H9 (cell line): ENCODE measurements at regions not wholly inside any gene's neighbourhood (a gene's known extent, or its start where the extent isn't known, plus 50 kb on each side); places are given as distances from the start of the nearest gene placed in this dataset.

Source experiments
- DNase-seq: peaks from one replicate; pipeline ENCODE4 v3.0.0-alpha.2; 2017
- H2AFZ ChIP-seq: one replicate; pipeline ENCODE4 v1.6.1; 2013; ENCODE audit warnings: mild to moderate bottlenecking, low read length, control low read depth, moderate library complexity
- H2AK5ac ChIP-seq: 2 replicates; pipeline ENCODE4 v1.6.1; 2013; ENCODE audit warnings: low read length, control low read depth, mixed read lengths; ENCODE audit not compliant: insufficient read length
- H2BK120ac ChIP-seq: one replicate; pipeline ENCODE4 v1.6.1; 2013; ENCODE audit warnings: low read depth, mild to moderate bottlenecking, low read length, control low read depth, inconsistent platforms; ENCODE audit not compliant: poor library complexity, severe bottlenecking
- H2BK12ac ChIP-seq: 2 replicates; pipeline ENCODE4 v1.6.1; 2013; ENCODE audit warnings: low read length, control low read depth, mixed read lengths, low read depth; ENCODE audit not compliant: insufficient read length
- H2BK15ac ChIP-seq: 2 replicates; pipeline ENCODE4 v1.6.1; 2013; ENCODE audit warnings: low read depth, low read length, control low read depth
- H2BK20ac ChIP-seq: one replicate; pipeline ENCODE4 v1.6.1; 2013; ENCODE audit warnings: low read depth, mild to moderate bottlenecking, low read length, control low read depth, inconsistent platforms; ENCODE audit not compliant: poor library complexity, severe bottlenecking
- H2BK5ac ChIP-seq: 2 replicates; pipeline ENCODE4 v1.6.1; 2013; ENCODE audit warnings: low read length, control low read depth, mixed read lengths; ENCODE audit not compliant: insufficient read length
- H3K14ac ChIP-seq: 2 replicates; pipeline ENCODE4 v1.6.1; 2013; ENCODE audit warnings: low read length, control low read depth; ENCODE audit not compliant: insufficient read depth
- H3K18ac ChIP-seq: 2 replicates; pipeline ENCODE4 v1.6.1; 2013; ENCODE audit warnings: low read depth, mild to moderate bottlenecking, mixed read lengths, low read length, control low read depth; ENCODE audit not compliant: insufficient read length
- H3K23ac ChIP-seq: 2 replicates; pipeline ENCODE4 v1.6.1; 2013; ENCODE audit warnings: low read length, control low read depth, mixed read lengths, low read depth; ENCODE audit not compliant: insufficient read length
- H3K23me2 ChIP-seq: 2 replicates; pipeline ENCODE4 v1.6.1; 2013; ENCODE audit warnings: low read depth, mild to moderate bottlenecking, mixed read lengths, low read length, control low read depth; ENCODE audit not compliant: insufficient read length, poor library complexity, severe bottlenecking
- H3K27ac ChIP-seq: 2 replicates; pipeline ENCODE4 v1.5.1; 2013; ENCODE audit warnings: low read length, control low read depth, mixed read lengths, low read depth; ENCODE audit not compliant: insufficient read length
- H3K27me3 ChIP-seq: 2 replicates; pipeline ENCODE4 v1.6.1; 2013; ENCODE audit warnings: low read length, control low read depth, inconsistent platforms; ENCODE audit not compliant: insufficient read depth
- H3K4ac ChIP-seq: 2 replicates; pipeline ENCODE4 v1.6.1; 2013; ENCODE audit warnings: low read depth, mild to moderate bottlenecking, control low read depth, inconsistent platforms, low read length, moderate library complexity
- H3K4me1 ChIP-seq: 2 replicates; pipeline ENCODE4 v1.6.1; 2013; ENCODE audit warnings: low read length, control low read depth, inconsistent platforms; ENCODE audit not compliant: insufficient read depth
- H3K4me2 ChIP-seq: 2 replicates; pipeline ENCODE4 v1.6.1; 2013; ENCODE audit warnings: low read length, control low read depth, mixed read lengths; ENCODE audit not compliant: insufficient read length, insufficient read depth
- H3K56ac ChIP-seq: 2 replicates; pipeline ENCODE4 v1.6.1; 2013; ENCODE audit warnings: low read depth, mild to moderate bottlenecking, mixed read lengths, low read length, control low read depth; ENCODE audit not compliant: insufficient read length
- H3K79me1 ChIP-seq: 2 replicates; pipeline ENCODE4 v1.6.1; 2013; ENCODE audit warnings: low read depth, mild to moderate bottlenecking, moderate library complexity, low read length, control low read depth, inconsistent platforms; ENCODE audit not compliant: insufficient read depth, poor library complexity, severe bottlenecking
- H3K79me2 ChIP-seq: 2 replicates; pipeline ENCODE4 v1.6.1; 2013; ENCODE audit warnings: low read length, control low read depth, inconsistent platforms; ENCODE audit not compliant: insufficient read depth
- H3K9ac ChIP-seq: 2 replicates; pipeline ENCODE4 v1.6.1; 2013; ENCODE audit warnings: low read length, control low read depth, mixed read lengths; ENCODE audit not compliant: insufficient read length; ENCODE audit errors: extremely low read depth
- H3K9me3 ChIP-seq: one replicate; pipeline ENCODE4 v1.6.1; 2013; ENCODE audit warnings: low read depth, low read length, inconsistent platforms; ENCODE audit not compliant: control insufficient read depth
- H3T11ph ChIP-seq: one replicate; pipeline ENCODE4 v1.6.1; 2013; ENCODE audit warnings: mild to moderate bottlenecking, low read length, control low read depth, inconsistent platforms
- H4K20me1 ChIP-seq: one replicate; pipeline ENCODE4 v1.6.1; 2013; ENCODE audit not compliant: control insufficient read depth, insufficient read length, insufficient read depth
- H4K5ac ChIP-seq: 2 replicates; pipeline ENCODE4 v1.6.1; 2013; ENCODE audit warnings: low read depth, mild to moderate bottlenecking, mixed read lengths, low read length, control low read depth; ENCODE audit not compliant: insufficient read length
- H4K8ac ChIP-seq: replicated peaks from 2 replicates; pipeline ENCODE4 v1.6.1; 2013; ENCODE audit warnings: low read length, control low read depth, mixed read lengths, low read depth; ENCODE audit not compliant: insufficient read length
- H4K91ac ChIP-seq: 2 replicates; pipeline ENCODE4 v1.6.1; 2013; ENCODE audit warnings: low read depth, mild to moderate bottlenecking, moderate library complexity, mixed read lengths, low read length, control low read depth; ENCODE audit not compliant: insufficient read length
- H3K27ac Mint-ChIP-seq, 3 experiments: 2 replicates in 2 of 3; 3 replicates in 1 of 3; pipeline ENCODE4 v1.8.0; 2020 to 2021; ENCODE audit warnings: mixed read lengths in 3 of 3, mild to moderate bottlenecking in 1 of 3, moderate library complexity in 1 of 3
- H3K27me3 Mint-ChIP-seq: 2 replicates; pipeline ENCODE4 v1.8.0; 2021; ENCODE audit warnings: low read depth, mild to moderate bottlenecking, moderate library complexity, mixed read lengths
- H3K36me3 Mint-ChIP-seq, 3 experiments: 2 replicates in 2 of 3; 3 replicates in 1 of 3; pipeline ENCODE4 v1.8.0; 2020 to 2021; ENCODE audit warnings: low read depth in 3 of 3, mixed read lengths in 3 of 3; ENCODE audit not compliant: insufficient read depth in 1 of 3
- H3K4me1 Mint-ChIP-seq, 2 experiments: 2 replicates each; pipeline ENCODE4 v1.8.0; 2020; ENCODE audit warnings: mixed read lengths in 2 of 2
- H3K4me3 Mint-ChIP-seq, 2 experiments: 2 replicates in 1 of 2; 3 replicates in 1 of 2; pipeline ENCODE4 v1.8.0; 2020 to 2021; ENCODE audit warnings: mild to moderate bottlenecking in 2 of 2, mixed read lengths in 2 of 2, moderate library complexity in 1 of 2
- H3K9me3 Mint-ChIP-seq, 2 experiments: 2 replicates in 1 of 2; 3 replicates in 1 of 2; pipeline ENCODE4 v1.8.0; 2020; ENCODE audit warnings: mild to moderate bottlenecking in 2 of 2, mixed read lengths in 2 of 2, moderate library complexity in 1 of 2
- WGBS: extraction: QIAGEN DNeasy Blood & Tissue Kit; methylation state at CpG from one replicate; pipeline ENCODE4 v1.1.7; 2013; ENCODE audit warnings: missing lambda C conversion rate, low lambda C conversion rate, mixed read lengths; ENCODE audit not compliant: insufficient read length; ENCODE audit errors: extremely low coverage; 5-methylcytosine and 5-hydroxymethylcytosine counted together
- TF ChIP-seq, protein P1 (sequence below): fragments of 200-600 bp; sonication (generic); conservative IDR thresholded peaks from 3 replicates; pipeline ENCODE4 v1.8.0; 2021; ENCODE audit warnings: antibody characterized with exemption, mild to moderate bottlenecking

DNA sequence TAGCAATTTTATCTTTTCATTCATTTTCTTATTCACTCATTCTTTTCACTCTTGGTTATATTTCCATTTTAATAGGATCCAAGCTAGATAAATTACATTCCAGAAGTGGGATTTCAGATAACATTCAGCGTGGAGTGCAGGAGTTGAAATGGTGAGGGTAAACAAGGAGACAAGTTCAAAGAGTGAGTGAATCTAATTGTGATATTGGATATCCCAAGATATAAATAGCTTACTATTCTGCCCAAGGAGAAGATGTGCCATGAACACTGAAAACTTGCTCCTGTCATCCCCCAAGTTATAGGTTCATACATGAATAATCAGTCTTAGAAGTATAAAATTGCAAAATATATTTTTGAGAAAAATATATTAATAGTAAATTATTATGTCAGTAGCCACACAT lies 459.3 kb downstream of the CETN3 start:
- Histone ChIP-seq H2BK120ac (no peak overlapping the region), H2AFZ (no peak overlapping the region), H2BK5ac (no peak overlapping the region), H3K18ac (no peak overlapping the region), H2AK5ac (no peak overlapping the region), H2BK12ac (no peak overlapping the region), H3K4ac (no peak overlapping the region), H3K27ac (no peak overlapping the region), H4K91ac (no peak overlapping the region), H2BK15ac (no peak overlapping the region), H3K27me3 (no peaks in the 10 kb centered on the region), H3K9me3 (no peaks in the 10 kb centered on the region), H4K8ac (no peak overlapping the region), H4K5ac (no peak overlapping the region), H3K23ac (no peak overlapping the region), H3K23me2 (no peaks in the 10 kb centered on the region), H3K14ac (no peak overlapping the region), H3K4me1 (no peaks in the 10 kb centered on the region; the same call in 1 of the 2 replicates), H3K4me2 (no peak overlapping the region), H3K56ac (no peak overlapping the region), H3K79me2 (no peaks in the 10 kb centered on the region), H3T11ph (no peak overlapping the region), H4K20me1 (no peaks in the 10 kb centered on the region), H3K79me1 (no peaks in the 10 kb centered on the region), H3K9ac (no peak overlapping the region), H2BK20ac (no peak overlapping the region)
- WGBS: no CpG with 5 or more reads among the region's 1 CpG
- Mint-ChIP-seq H3K27me3 (no peaks in the 10 kb centered on the region), H3K4me3 (no peak overlapping the region), H3K9me3 (no peaks in the 10 kb centered on the region), H3K27ac (no peak overlapping the region), H3K36me3 (no peaks in the 10 kb centered on the region), H3K4me1 (peaks cover 5 to 7% of the 10 kb centered on the region in 2 experiments; a peak in 3 of 4 replicates)
- TF ChIP-seq, protein P1, sequence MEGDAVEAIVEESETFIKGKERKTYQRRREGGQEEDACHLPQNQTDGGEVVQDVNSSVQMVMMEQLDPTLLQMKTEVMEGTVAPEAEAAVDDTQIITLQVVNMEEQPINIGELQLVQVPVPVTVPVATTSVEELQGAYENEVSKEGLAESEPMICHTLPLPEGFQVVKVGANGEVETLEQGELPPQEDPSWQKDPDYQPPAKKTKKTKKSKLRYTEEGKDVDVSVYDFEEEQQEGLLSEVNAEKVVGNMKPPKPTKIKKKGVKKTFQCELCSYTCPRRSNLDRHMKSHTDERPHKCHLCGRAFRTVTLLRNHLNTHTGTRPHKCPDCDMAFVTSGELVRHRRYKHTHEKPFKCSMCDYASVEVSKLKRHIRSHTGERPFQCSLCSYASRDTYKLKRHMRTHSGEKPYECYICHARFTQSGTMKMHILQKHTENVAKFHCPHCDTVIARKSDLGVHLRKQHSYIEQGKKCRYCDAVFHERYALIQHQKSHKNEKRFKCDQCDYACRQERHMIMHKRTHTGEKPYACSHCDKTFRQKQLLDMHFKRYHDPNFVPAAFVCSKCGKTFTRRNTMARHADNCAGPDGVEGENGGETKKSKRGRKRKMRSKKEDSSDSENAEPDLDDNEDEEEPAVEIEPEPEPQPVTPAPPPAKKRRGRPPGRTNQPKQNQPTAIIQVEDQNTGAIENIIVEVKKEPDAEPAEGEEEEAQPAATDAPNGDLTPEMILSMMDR: no peak
- DNase-seq: no peak
